Head of caudate nucleus (tissue), 42 donors: ENCODE measurements at regions not wholly inside any gene's neighbourhood (a gene's known extent, or its start where the extent isn't known, plus 50 kb on each side); places are given as distances from the start of the nearest gene placed in this dataset.
"Not testable (repeated sequence)": the region's sequence is repeated elsewhere in the genome, so short reads cannot be mapped to it uniquely, and the experiment has no call there.

Experiments used
- DNase-seq, 42 donors: peaks; one replicate each; pipeline versions ENCODE4 v3.0.0 to v3.0.0-alpha.2; 2020 to 2021; ENCODE audit warnings: mixed read lengths in 7 of 42
- intact Hi-C: fragments of 100-400 bp; cut with DNase I; formaldehyde crosslinking; loops from one replicate; pipeline ENCODE4 v1.15.0; 2022

DNA sequence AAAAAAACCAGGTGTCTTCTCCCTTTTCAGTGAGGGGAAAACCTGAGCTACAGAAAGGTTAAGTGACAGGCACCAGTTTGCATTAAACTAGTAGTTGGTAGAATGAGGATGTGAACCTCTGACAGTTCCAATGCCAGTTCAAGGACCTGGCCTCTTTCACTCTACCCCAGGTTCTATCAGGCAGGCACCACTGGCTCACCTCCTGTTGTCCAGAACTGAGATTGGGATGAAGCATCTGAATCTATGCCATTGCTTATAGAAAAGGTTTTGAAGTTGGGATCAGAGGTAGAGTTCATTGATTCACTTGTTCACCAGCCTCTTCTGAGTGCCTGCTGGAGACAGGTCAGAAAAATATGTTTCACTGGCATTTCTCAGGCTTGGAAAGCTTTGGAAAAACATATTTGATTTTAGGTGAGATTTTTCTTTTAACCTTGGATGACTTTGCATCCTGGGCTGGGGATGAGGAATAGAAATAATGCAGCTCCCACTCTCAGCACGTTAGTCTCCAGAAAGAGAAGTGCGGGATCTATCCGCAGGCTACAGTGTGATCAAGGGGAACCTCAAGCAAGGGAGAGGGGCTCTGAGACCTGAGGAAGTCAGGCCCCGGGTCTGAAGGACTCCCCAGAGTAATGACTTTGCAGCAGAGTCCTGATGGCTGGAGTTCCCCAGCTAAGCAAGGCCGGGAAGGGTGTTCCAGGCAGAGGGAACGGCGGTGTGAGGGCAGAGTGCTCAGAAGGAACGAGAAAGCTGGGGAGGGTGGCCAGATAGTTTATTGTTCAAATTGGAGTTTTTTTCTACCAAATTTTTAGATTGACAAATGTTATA is 250.3 kb downstream of the MYCN start:
- no peak for DNase-seq
- intact Hi-C loops = no loop called here

DNA sequence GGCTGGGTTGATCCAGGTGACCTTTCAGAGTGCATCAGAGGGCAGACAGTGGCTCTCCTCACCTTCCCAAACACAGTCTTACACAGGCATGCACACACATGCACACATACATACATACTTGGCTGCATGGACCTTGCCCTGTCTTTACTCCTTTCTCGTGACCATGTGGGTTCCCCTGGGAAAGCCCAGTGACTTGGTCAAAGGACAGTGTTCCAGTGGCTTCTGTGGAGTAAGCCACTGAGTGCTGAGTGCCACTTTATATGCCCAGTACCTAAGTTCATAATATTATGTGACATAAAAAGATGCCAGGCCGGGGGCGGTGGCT is 249.4 kb downstream of the MYCN start:
- intact Hi-C loops = no loop called here
- DNase-seq = no peak

- DNase-seq = no peak
- intact Hi-C loops = no loop called here
These were observed 248.9 kb downstream of the MYCN start for GRCh38 chr2:16189029-16189835.

GRCh38 chr2:16188261-16188890 is 248.0 kb downstream of the MYCN start:
- intact Hi-C loops = no loop called here
- DNase-seq = no peak

DNA sequence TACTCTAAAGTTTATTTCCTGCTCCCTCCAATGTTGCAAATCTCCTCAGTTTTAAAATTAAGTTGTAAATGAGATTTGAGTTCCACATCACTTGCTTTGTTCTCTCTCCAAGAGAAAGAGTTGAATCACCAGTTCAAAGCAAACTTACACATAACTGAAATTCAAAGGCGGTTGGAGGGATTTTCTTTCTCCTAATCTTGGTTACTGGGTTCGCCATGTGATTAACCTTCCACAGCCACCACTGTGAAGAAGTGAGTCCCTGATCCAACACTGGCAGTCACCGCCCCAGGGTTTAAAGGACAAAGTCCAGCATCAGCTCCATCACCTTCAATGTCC is 247.1 kb downstream of the MYCN start:
- intact Hi-C loops = no loop called here
- DNase-seq = no peak

DNA sequence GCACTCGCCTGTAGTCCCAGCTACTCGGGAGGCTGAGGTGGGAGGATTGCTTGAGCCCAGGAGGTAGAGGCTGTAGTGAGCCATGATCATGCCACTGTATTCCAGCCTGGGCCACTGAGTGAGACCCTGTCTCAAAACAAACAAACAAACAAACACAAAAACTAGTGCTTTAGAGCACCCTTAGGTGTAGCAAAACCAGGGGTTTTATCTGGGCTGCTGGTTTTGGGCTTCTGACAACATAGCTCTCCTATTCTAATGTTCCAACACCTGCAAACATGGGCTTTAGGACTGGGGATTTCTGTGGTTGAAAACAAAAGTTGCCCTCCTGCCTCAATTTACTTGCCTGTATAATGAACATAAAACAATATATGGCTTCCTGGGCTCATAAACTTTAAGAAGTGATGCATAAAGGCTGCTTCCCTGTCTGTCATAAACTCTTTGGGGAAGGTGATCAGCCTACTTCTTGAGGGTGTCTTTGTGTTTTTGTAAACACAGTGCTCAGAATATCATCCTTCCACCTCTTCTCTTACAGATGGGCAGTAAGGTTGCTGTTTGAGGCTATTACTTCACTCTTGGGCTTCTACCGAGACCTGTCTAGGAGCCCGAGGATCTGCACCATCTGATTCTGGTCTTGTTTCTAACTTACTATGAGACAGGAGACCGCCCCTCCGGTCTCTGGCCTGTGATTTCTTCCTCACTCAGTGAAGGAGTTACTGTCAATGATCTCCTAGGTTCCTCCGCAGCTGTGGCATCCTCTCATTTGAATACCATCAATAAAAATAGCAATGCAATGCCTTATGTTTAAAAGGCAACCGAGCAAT is 246.5 kb downstream of the MYCN start:
- intact Hi-C loops = no loop called here
- DNase-seq = no peak

- intact Hi-C loops = no loop called here
- no peak for DNase-seq
These were observed 245.5 kb downstream of the MYCN start for GRCh38 chr2:16185801-16186272.

GRCh38 chr2:16184945-16185660 is 244.8 kb downstream of the MYCN start:
- intact Hi-C loops = no loop called here
- DNase-seq = no peak

GRCh38 chr2:16184341-16184890 is 244.1 kb downstream of the MYCN start:
- DNase-seq = no peak
- intact Hi-C loops = no loop called here

GRCh38 chr2:16183345-16183744 is 243.0 kb downstream of the MYCN start:
- no peak for DNase-seq
- intact Hi-C loops = no loop called here

DNA sequence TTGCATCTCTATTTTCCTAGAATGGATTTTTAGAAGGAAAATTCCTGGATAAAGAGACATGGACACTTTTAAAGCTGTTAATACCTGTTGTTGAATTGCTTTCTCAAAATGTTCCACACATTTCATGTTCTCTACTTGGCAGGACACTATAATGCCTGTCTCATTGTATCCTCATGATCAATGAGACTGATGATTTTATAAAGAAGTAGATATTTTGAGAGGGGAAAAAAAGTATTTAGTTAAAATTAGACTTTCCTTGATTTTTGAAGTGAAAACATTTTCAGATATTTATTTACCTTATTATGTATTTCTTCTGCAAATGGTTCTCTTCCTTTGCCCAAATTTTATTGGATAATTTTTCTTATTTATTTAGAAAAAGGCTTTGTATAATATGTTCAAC is 242.5 kb downstream of the MYCN start:
- intact Hi-C loops = no loop called here
- no peak for DNase-seq

GRCh38 chr2:16182311-16182815 is 242.0 kb downstream of the MYCN start:
- intact Hi-C loops, DNase-seq: not testable (repeated sequence)

- intact Hi-C loops = no loop called here
- no peak for DNase-seq
These were observed 241.4 kb downstream of the MYCN start for GRCh38 chr2:16181741-16182090.

GRCh38 chr2:16181062-16181740 is 240.9 kb downstream of the MYCN start:
- intact Hi-C loops = no loop called here
- no peak for DNase-seq

- DNase-seq = no peak
These were observed 240.3 kb downstream of the MYCN start for GRCh38 chr2:16180631-16181030.

GRCh38 chr2:16179701-16180416 is 239.5 kb downstream of the MYCN start:
- intact Hi-C loops = no loop called here
- no peak for DNase-seq

More at GRCh38 chr2:16180631-16181030, 240.3 kb downstream of the MYCN start:
- intact Hi-C loops = no loop called here

- no peak for DNase-seq
- intact Hi-C loops = no loop called here
These were observed 238.3 kb downstream of the MYCN start for GRCh38 chr2:16178551-16179130.
